Adrenal gland (tissue), 5 donors: ENCODE measurements at regions not wholly inside any gene's neighbourhood (a gene's known extent, or its start where the extent isn't known, plus 50 kb on each side); places are given as distances from the start of the nearest gene placed in this dataset.

Experiments used
- POLR2A ChIP-seq, 2 donors: fragments of 450-650 bp; IDR thresholded peaks; one replicate each; pipeline ENCODE4 v1.6.1; 2017; ENCODE audit warnings: antibody characterized with exemption in 2 of 2, mild to moderate bottlenecking in 2 of 2, moderate library complexity in 1 of 2
- TF ChIP-seq, protein P1 (sequence below), 6 experiments: fragments of 450-650 bp in 4 of 6; fragments of 200-600 bp in 2 of 6; sonication (generic) in 1 of 6; IDR thresholded peaks; 1 replicate in 5 of 6; 2 replicates in 1 of 6; pipeline versions ENCODE4 v1.5.1 to v1.8.0; 2016 to 2021; ENCODE audit warnings: antibody characterized with exemption in 6 of 6, mild to moderate bottlenecking in 2 of 6, moderate library complexity in 1 of 6
- donor health status: DM: no; HTN: no; CAD: no.

DNA sequence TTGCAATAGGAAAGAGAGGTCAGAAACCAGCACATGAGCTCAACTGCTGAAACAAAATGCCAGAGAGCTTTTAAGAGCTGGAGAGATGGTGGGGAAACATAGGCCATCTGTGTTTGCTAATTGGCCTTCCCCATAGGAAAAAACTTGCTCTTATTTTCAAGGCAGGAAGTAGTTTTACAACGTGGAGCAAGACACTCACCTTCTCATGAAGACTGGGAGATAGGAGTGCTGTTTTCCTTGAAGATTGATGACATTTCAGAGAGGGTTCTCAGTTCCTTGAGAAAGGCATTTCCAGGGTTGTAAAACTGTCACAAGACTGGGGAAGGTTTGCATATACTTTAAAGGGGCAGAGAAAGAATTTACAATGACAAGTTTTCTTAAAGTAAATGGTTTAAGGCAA is 586.3 kb upstream of the RAG2 start:
- TF ChIP-seq, protein P1, sequence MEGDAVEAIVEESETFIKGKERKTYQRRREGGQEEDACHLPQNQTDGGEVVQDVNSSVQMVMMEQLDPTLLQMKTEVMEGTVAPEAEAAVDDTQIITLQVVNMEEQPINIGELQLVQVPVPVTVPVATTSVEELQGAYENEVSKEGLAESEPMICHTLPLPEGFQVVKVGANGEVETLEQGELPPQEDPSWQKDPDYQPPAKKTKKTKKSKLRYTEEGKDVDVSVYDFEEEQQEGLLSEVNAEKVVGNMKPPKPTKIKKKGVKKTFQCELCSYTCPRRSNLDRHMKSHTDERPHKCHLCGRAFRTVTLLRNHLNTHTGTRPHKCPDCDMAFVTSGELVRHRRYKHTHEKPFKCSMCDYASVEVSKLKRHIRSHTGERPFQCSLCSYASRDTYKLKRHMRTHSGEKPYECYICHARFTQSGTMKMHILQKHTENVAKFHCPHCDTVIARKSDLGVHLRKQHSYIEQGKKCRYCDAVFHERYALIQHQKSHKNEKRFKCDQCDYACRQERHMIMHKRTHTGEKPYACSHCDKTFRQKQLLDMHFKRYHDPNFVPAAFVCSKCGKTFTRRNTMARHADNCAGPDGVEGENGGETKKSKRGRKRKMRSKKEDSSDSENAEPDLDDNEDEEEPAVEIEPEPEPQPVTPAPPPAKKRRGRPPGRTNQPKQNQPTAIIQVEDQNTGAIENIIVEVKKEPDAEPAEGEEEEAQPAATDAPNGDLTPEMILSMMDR (IDR thresholded peaks at IDR 0.05) = no peak
- no peak for TF ChIP-seq POLR2A (IDR thresholded peaks at IDR 0.05)
